ENCODE measurements at regions not wholly inside any gene's neighbourhood (a gene's known extent, or its start where the extent isn't known, plus 50 kb on each side); places are given as distances from the start of the nearest gene placed in this dataset.

- no peak for TF ChIP-seq CTCF (IDR thresholded peaks at IDR 0.05)
- no peak for TF ChIP-seq POLR2A (IDR thresholded peaks at IDR 0.05)
Observed at GRCh38 chr12:125610292-125610691, 545.1 kb downstream of the AACS start.

Data from adrenal gland (tissue), 5 donors.